B cell (primary cell): ENCODE measurements at regions not wholly inside any gene's neighbourhood (a gene's known extent, or its start where the extent isn't known, plus 50 kb on each side); places are given as distances from the start of the nearest gene placed in this dataset.

Source experiments
- ATAC-seq: fragments of 200-7000 bp; cut with Tn5 transposase; one replicate; pipeline ENCODE4 v1.10.0; 2021; ENCODE audit warnings: low read depth, mild to moderate bottlenecking, moderate number of reproducible peaks, moderate library complexity
- CTCF ChIA-PET: fragments of 350-600 bp; sonication (Branson Sonifier 250); formaldehyde crosslinking; loops from one replicate; lab custom pipeline; 2021; ENCODE audit warnings: antibody characterized with exemption, inconsistent platforms; lab: Charles Lee
- POLR2A ChIA-PET: fragments of 350-600 bp; sonication (Branson Sonifier 250); formaldehyde crosslinking; loops from one replicate; lab custom pipeline; 2021; ENCODE audit warnings: antibody characterized with exemption; lab: Charles Lee
- DNase-seq: peaks from one replicate; pipeline ENCODE4 v3.0.0; 2013
- H2AFZ ChIP-seq: 2 replicates; pipeline ENCODE4 v1.6.1; 2012; ENCODE audit warnings: mild to moderate bottlenecking, low read depth, low read length; ENCODE audit not compliant: insufficient read depth, poor library complexity, severe bottlenecking
- H3K27ac ChIP-seq, 2 donors: 1 replicate in 1 of 2; 2 replicates in 1 of 2; pipeline ENCODE4 v1.5.1; 2012 to 2013; ENCODE audit warnings: low read length in 2 of 2, mild to moderate bottlenecking in 2 of 2, moderate library complexity in 1 of 2
- H3K27me3 ChIP-seq, 4 experiments: fragments of 200-600 bp in 1 of 4; sonication (generic) in 1 of 4; replicated peaks in 1 of 4; 1 replicate in 2 of 4; 2 replicates in 2 of 4; pipeline versions ENCODE4 v1.6.1 to v1.7.0; 2013 to 2016; ENCODE audit warnings: low read length in 3 of 4, mild to moderate bottlenecking in 2 of 4, mixed read lengths in 1 of 4, moderate library complexity in 1 of 4; ENCODE audit not compliant: insufficient read depth in 4 of 4, control insufficient read depth in 3 of 4; ENCODE audit errors: control extremely low read depth in 1 of 4
- H3K36me3 ChIP-seq, 2 experiments: replicated peaks in 1 of 2; 1 replicate in 1 of 2; 2 replicates in 1 of 2; pipeline versions ENCODE4 v1.6.1 to v1.7.1; 2013; ENCODE audit warnings: low read length in 1 of 2; ENCODE audit not compliant: insufficient read depth in 2 of 2, control insufficient read depth in 1 of 2; ENCODE audit errors: control extremely low read depth in 1 of 2, extremely low read depth in 1 of 2
- H3K4me1 ChIP-seq, 2 donors: fragments of 200-600 bp in 1 of 2; sonication (generic) in 1 of 2; 1 replicate in 1 of 2; 2 replicates in 1 of 2; pipeline versions ENCODE4 v1.5.1 to v1.6.1; 2013 to 2017; ENCODE audit warnings: low read length in 2 of 2; ENCODE audit not compliant: control insufficient read depth in 2 of 2, insufficient read depth in 2 of 2
- H3K4me2 ChIP-seq: replicated peaks from 2 replicates; pipeline ENCODE3; 2012; ENCODE audit warnings: mild to moderate bottlenecking, low read depth, low read length; ENCODE audit not compliant: poor library complexity, severe bottlenecking
- H3K4me3 ChIP-seq, 5 experiments: fragments of 200-600 bp in 1 of 5; sonication (generic) in 1 of 5; 1 replicate in 3 of 5; 2 replicates in 2 of 5; pipeline versions ENCODE4 v1.5.1 to v1.7.0; 2011 to 2016; ENCODE audit warnings: low read length in 4 of 5, mild to moderate bottlenecking in 4 of 5, low read depth in 2 of 5, control low read depth in 1 of 5, moderate library complexity in 1 of 5; ENCODE audit not compliant: insufficient read depth in 1 of 5; ENCODE audit errors: control extremely low read depth in 1 of 5, extremely low read depth in 1 of 5
- H3K79me2 ChIP-seq: fragments of 200-600 bp; sonication (generic); one replicate; pipeline ENCODE4 v1.6.0; 2016; ENCODE audit warnings: low read length; ENCODE audit not compliant: control insufficient read depth, insufficient read depth
- H3K9ac ChIP-seq: fragments of 200-600 bp; sonication (generic); 2 replicates; pipeline ENCODE4 v1.6.1; 2017; ENCODE audit warnings: mild to moderate bottlenecking, low read length, moderate library complexity
- H3K9me3 ChIP-seq, 3 donors: one replicate each; pipeline versions ENCODE4 v1.6.1 to v1.7.1; 2013; ENCODE audit warnings: low read length in 2 of 3; ENCODE audit not compliant: control insufficient read depth in 2 of 3, insufficient read depth in 1 of 3; ENCODE audit errors: control extremely low read depth in 1 of 3
- H4K20me1 ChIP-seq: 2 replicates; pipeline ENCODE4 v1.6.0; 2012; ENCODE audit warnings: mild to moderate bottlenecking, low read length; ENCODE audit not compliant: insufficient read depth, control insufficient read depth, poor library complexity, severe bottlenecking
- H3K27ac Mint-ChIP-seq: one replicate; pipeline ENCODE4 v1.8.0; 2021; ENCODE audit warnings: mixed read lengths
- H3K27me3 Mint-ChIP-seq: one replicate; pipeline ENCODE4 v1.8.0; 2021; ENCODE audit warnings: mixed read lengths
- H3K4me1 Mint-ChIP-seq: one replicate; pipeline ENCODE4 v1.8.0; 2021; ENCODE audit warnings: mixed read lengths
- H3K4me3 Mint-ChIP-seq: one replicate; pipeline ENCODE4 v1.8.0; 2021; ENCODE audit warnings: mixed read lengths
- H3K9me3 Mint-ChIP-seq: one replicate; pipeline ENCODE4 v1.8.0; 2022; ENCODE audit warnings: mixed read lengths; ENCODE audit not compliant: insufficient read depth
- CTCF ChIP-seq: fragments of 200-600 bp; IDR thresholded peaks from one replicate; pipeline ENCODE4 v1.8.0; 2022; ENCODE audit warnings: antibody characterized with exemption, mild to moderate bottlenecking
- EZH2 ChIP-seq: IDR thresholded peaks from 2 replicates; pipeline ENCODE4 v1.6.1; 2012; ENCODE audit warnings: borderline replicate concordance, low read depth, mild to moderate bottlenecking, moderate library complexity, low read length; ENCODE audit not compliant: insufficient read depth, poor library complexity, severe bottlenecking
- WGBS: methylation state at CpG from one replicate; pipeline ENCODE4 v1.1.5; 2013; ENCODE audit warnings: missing lambda C conversion rate; ENCODE audit not compliant: insufficient coverage; 5-methylcytosine and 5-hydroxymethylcytosine counted together
- intact Hi-C: fragments of 100-400 bp; cut with micrococcal nuclease; formaldehyde crosslinking; loops from one replicate; pipeline ENCODE4 v1.10.0; 2022

DNA sequence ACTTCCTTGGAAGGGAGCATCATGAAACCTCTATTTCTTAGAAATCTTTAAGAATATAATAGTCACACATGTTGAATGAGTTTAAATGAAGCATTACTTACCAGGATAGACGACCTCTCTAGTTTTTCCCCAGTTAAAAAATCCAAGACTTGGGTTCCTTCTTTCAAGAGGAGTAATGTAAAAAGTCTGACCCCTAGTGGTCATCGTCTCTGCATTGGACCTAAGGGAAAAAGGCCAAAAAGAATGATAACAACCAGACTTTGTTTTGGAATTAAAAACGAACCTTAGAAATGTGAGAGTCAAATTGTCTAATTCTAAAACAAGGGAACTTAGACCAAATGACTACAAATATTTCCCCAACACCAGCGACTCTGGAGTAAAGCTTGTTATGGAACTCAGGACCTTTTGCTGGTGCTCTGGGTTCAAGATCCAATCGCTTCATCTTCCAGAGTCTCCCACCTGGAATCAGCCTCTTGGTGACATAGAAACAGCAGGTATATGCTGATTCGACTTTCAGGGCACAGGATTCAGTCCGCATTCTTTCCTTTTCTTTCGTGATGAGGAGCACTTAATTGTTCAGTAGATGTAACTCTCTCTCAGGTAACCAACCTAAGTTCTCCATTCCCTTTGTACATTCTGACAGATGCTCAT, 214.8 kb upstream of the TPRG1 start:
- peak; percentile 43 for ATAC-seq
- no peak overlapping the region for H3K9ac ChIP-seq
- Mint-ChIP-seq H3K27me3 (peaks cover 3% of the 10 kb centered on the region), H3K4me1 (no peaks in the 10 kb centered on the region), H3K4me3 (no peak overlapping the region), H3K9me3 (no peaks in the 10 kb centered on the region), H3K27ac (no peak overlapping the region)
- no peak overlapping the region for H3K4me2 ChIP-seq
- DNase-seq = peak; percentile 69
- no peaks in the 10 kb centered on the region for H4K20me1 ChIP-seq
- H3K36me3 ChIP-seq = no peaks in the 10 kb centered on the region
- TF ChIP-seq CTCF (peak; percentile 79), EZH2 (no peak)
- POLR2A ChIA-PET = no interaction called here
- CTCF ChIA-PET = interaction anchor here (0.9 to 16.3 kb wide), 17 partner anchors 14 to 1641 kb away, joined by 3 to 1008 read pairs (median 4); partner anchors contain the start of gene BCL6
- H3K4me3 ChIP-seq = no peak overlapping the region
- no peaks in the 10 kb centered on the region for H3K27me3 ChIP-seq
- intact Hi-C loops = loop anchor here (5.0 to 10.0 kb wide), 3 partner anchors 85 to 1640 kb away; no protein-coding TSS in a partner anchor
- H3K27ac ChIP-seq = no peak overlapping the region
- H3K9me3 ChIP-seq = no peaks in the 10 kb centered on the region
- H3K4me1 ChIP-seq = no peaks in the 10 kb centered on the region
- H3K79me2 ChIP-seq = no peaks in the 10 kb centered on the region
- no peak overlapping the region for H2AFZ ChIP-seq
- 58% methylated on average over 2 of the region's 8 CpGs for WGBS

- ATAC-seq (no peak), DNase-seq (no peak)
- no peak overlapping the region for H3K4me2 ChIP-seq
- H3K9ac ChIP-seq = no peak overlapping the region
- no peaks in the 10 kb centered on the region for H3K36me3 ChIP-seq
- POLR2A ChIA-PET = no interaction called here
- no peak overlapping the region for H3K4me3 ChIP-seq
- no peaks in the 10 kb centered on the region for H3K4me1 ChIP-seq
- Mint-ChIP-seq H3K27ac (no peak overlapping the region), H3K27me3 (peaks cover 23% of the 10 kb centered on the region), H3K9me3 (no peaks in the 10 kb centered on the region), H3K4me3 (no peak overlapping the region), H3K4me1 (no peaks in the 10 kb centered on the region)
- TF ChIP-seq CTCF (no peak), EZH2 (no peak)
- peaks cover 0 to 5% (median 0%) of the 10 kb centered on the region in 4 experiments for H3K27me3 ChIP-seq
- intact Hi-C loops = loop anchor here (5.0 to 10.0 kb wide), 3 partner anchors 83 to 1642 kb away; no protein-coding TSS in a partner anchor
- no peaks in the 10 kb centered on the region for H3K79me2 ChIP-seq
- no CpG with 5 or more reads among the region's 1 CpG for WGBS
- no peaks in the 10 kb centered on the region for H4K20me1 ChIP-seq
- no peak overlapping the region for H3K27ac ChIP-seq
- CTCF ChIA-PET = interaction anchor here (16.3 kb wide), 1 partner anchor 1222 kb away, joined by 1008 read pairs; no protein-coding TSS in a partner anchor
- no peak overlapping the region for H2AFZ ChIP-seq
- no peaks in the 10 kb centered on the region for H3K9me3 ChIP-seq
Observed at GRCh38 chr3:188959013-188959412, 212.8 kb upstream of the TPRG1 start.
